ENCODE measurements at regions not wholly inside any gene's neighbourhood (a gene's known extent, or its start where the extent isn't known, plus 50 kb on each side); places are given as distances from the start of the nearest gene placed in this dataset.

- no peak for TF ChIP-seq CTCF (IDR thresholded peaks at IDR 0.05)
- TF ChIP-seq ZFX (IDR thresholded peaks at IDR 0.05; ENCODE audit: borderline replicate concordance): no peak
These were observed 616.2 kb downstream of the PRELID2 start for GRCh38 chr5:145218982-145219381.

Data from 22Rv1 (cell line).